Mucosa of descending colon (tissue), 3 donors: ENCODE measurements at regions not wholly inside any gene's neighbourhood (a gene's known extent, or its start where the extent isn't known, plus 50 kb on each side); places are given as distances from the start of the nearest gene placed in this dataset.
"Not testable (repeated sequence)": the region's sequence is repeated elsewhere in the genome, so short reads cannot be mapped to it uniquely, and the experiment has no call there.

ENCODE experiments used
- ATAC-seq: fragments of 200-7000 bp; cut with Tn5 transposase; one replicate; pipeline ENCODE4 v1.9.1; 2020; ENCODE audit warnings: mild to moderate bottlenecking, moderate library complexity
- DNase-seq, 3 donors: peaks; one replicate each; pipeline ENCODE4 v3.0.0-alpha.2; 2020
- H3K36me3 ChIP-seq: fragments of 200-600 bp; one replicate; pipeline ENCODE4 v1.8.0; 2021; ENCODE audit warnings: low read depth, mild to moderate bottlenecking
- H3K4me1 ChIP-seq: fragments of 200-600 bp; one replicate; pipeline ENCODE4 v1.8.0; 2021; ENCODE audit warnings: low read depth, mild to moderate bottlenecking
- H3K4me3 ChIP-seq: fragments of 200-600 bp; one replicate; pipeline ENCODE4 v1.8.0; 2021; ENCODE audit warnings: mild to moderate bottlenecking
- H3K9me3 ChIP-seq: fragments of 200-600 bp; one replicate; pipeline ENCODE4 v1.8.0; 2021; ENCODE audit warnings: mild to moderate bottlenecking
- intact Hi-C, 2 donors: fragments of 100-400 bp; cut with DNase I in 1 of 2; cut with micrococcal nuclease in 1 of 2; formaldehyde crosslinking; loops; one replicate each; pipeline versions ENCODE4 v1.11.0 to v1.11.1; 2022; cut with DNase I, micrococcal nuclease
- TF ChIP-seq, protein P1 (sequence below): fragments of 200-600 bp; IDR thresholded peaks from one replicate; pipeline ENCODE4 v1.8.0; 2022; ENCODE audit warnings: antibody characterized with exemption, mild to moderate bottlenecking
- donor health status: DM: no; HTN: no; CAD: no; lungs with moderate emphysema.
- donor health status: DM: no; HTN: no; CAD: no.
- donor health status: DM: no; HTN: yes; CAD: no.

DNA sequence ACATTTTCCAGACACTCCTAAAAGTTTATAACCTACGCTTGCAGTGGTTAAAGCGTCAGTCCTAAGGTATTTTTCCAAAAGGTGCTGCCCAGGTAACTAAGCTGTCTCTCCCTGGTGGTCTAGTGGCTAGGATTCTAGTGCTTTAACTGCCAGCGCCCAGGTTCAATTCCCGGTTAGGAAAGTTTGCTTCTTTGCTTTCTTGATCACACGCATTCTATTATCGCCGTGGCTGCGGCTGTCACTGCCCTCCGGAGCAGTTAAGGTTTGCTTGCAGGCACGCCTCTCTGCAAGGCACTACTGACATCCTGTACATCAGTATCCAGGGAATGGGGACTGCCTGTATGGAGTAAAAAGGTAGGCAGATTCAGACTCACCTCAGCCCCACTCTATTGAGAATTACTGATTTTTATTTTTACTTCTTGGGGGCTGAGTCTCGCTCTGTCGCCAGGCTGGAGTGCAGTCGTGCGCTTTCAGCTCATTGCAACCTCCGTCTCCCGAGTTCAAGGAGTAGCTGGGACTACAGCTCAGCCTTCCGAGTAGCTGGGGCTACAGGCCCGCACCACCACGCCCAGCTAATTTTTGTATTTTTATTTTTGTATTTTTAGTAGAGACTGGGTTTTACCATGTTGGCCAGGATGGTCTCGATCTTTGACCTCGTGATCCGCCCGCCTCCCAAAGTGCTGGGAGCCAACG is 53.2 kb upstream of the CFAP126 start:
- Histone ChIP-seq H3K36me3 (no peaks in the 10 kb centered on the region), H3K4me1 (no peaks in the 10 kb centered on the region), H3K9me3 (no peaks in the 10 kb centered on the region), H3K4me3 (no peak overlapping the region)
- ATAC-seq (no peak), DNase-seq (no peak)
- intact Hi-C loops: no loop called here
- TF ChIP-seq, protein P1, sequence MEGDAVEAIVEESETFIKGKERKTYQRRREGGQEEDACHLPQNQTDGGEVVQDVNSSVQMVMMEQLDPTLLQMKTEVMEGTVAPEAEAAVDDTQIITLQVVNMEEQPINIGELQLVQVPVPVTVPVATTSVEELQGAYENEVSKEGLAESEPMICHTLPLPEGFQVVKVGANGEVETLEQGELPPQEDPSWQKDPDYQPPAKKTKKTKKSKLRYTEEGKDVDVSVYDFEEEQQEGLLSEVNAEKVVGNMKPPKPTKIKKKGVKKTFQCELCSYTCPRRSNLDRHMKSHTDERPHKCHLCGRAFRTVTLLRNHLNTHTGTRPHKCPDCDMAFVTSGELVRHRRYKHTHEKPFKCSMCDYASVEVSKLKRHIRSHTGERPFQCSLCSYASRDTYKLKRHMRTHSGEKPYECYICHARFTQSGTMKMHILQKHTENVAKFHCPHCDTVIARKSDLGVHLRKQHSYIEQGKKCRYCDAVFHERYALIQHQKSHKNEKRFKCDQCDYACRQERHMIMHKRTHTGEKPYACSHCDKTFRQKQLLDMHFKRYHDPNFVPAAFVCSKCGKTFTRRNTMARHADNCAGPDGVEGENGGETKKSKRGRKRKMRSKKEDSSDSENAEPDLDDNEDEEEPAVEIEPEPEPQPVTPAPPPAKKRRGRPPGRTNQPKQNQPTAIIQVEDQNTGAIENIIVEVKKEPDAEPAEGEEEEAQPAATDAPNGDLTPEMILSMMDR: no peak

DNA sequence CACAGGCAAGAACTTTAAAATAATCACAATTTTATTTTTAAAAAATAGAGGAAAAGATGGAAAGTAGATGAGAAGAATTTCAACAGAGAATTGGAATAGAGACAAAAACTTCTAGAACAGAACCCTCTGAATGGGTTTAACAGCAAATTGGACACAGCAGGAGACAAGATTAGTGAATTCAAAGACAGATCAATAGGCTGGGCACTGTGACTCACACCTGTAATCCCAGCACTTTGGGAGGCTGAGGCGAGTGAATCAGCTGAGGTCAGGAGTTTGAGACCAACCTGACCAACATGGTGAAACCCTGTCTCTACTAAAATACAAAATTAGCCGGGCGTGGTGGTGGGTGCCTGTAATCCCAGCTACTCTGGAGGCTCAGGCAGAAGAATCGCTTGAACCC is 49.9 kb upstream of the CFAP126 start:
- ATAC-seq, H3K4me1 ChIP-seq, H3K4me3 ChIP-seq, H3K9me3 ChIP-seq, intact Hi-C loops, DNase-seq, H3K36me3 ChIP-seq: not testable (repeated sequence)
